Omental fat pad (tissue), 3 donors: ENCODE measurements at regions not wholly inside any gene's neighbourhood (a gene's known extent, or its start where the extent isn't known, plus 50 kb on each side); places are given as distances from the start of the nearest gene placed in this dataset.

Source experiments
- ATAC-seq: fragments of 150-250 bp; one replicate; pipeline ENCODE4 v1.9.1; 2016; ENCODE audit warnings: mild to moderate bottlenecking, moderate library complexity; ENCODE audit not compliant: low FRiP score
- DNase-seq: peaks from one replicate; pipeline ENCODE4 v3.0.0-alpha.2; 2019; ENCODE audit warnings: low spot score
- TF ChIP-seq, protein P1 (sequence below), 3 donors: fragments of 450-650 bp; IDR thresholded peaks; one replicate each; pipeline ENCODE4 v1.5.1; 2016 to 2017; ENCODE audit warnings: antibody characterized with exemption in 3 of 3, mild to moderate bottlenecking in 3 of 3, moderate library complexity in 2 of 3

DNA sequence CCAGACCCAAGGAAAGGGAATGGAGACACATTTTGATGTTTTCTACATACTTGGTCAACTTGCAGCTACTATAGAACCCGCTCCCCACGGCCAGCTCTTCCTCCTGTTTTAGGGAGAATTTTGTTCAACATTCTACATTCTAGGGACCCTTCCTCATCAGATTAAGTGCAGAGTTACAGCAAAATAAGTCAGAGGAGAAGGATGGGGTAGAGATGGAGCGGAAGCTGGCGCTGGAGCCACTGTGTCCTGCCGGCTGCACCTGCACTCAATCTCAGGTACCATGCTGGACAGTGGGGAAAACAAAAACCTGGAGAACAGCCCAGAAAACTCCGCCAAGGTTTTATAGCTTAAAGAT, 79.4 kb upstream of the EN2 start:
- TF ChIP-seq, protein P1, sequence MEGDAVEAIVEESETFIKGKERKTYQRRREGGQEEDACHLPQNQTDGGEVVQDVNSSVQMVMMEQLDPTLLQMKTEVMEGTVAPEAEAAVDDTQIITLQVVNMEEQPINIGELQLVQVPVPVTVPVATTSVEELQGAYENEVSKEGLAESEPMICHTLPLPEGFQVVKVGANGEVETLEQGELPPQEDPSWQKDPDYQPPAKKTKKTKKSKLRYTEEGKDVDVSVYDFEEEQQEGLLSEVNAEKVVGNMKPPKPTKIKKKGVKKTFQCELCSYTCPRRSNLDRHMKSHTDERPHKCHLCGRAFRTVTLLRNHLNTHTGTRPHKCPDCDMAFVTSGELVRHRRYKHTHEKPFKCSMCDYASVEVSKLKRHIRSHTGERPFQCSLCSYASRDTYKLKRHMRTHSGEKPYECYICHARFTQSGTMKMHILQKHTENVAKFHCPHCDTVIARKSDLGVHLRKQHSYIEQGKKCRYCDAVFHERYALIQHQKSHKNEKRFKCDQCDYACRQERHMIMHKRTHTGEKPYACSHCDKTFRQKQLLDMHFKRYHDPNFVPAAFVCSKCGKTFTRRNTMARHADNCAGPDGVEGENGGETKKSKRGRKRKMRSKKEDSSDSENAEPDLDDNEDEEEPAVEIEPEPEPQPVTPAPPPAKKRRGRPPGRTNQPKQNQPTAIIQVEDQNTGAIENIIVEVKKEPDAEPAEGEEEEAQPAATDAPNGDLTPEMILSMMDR (IDR thresholded peaks at IDR 0.05) = no peak
- ATAC-seq (no peak), DNase-seq (no peak)

DNA sequence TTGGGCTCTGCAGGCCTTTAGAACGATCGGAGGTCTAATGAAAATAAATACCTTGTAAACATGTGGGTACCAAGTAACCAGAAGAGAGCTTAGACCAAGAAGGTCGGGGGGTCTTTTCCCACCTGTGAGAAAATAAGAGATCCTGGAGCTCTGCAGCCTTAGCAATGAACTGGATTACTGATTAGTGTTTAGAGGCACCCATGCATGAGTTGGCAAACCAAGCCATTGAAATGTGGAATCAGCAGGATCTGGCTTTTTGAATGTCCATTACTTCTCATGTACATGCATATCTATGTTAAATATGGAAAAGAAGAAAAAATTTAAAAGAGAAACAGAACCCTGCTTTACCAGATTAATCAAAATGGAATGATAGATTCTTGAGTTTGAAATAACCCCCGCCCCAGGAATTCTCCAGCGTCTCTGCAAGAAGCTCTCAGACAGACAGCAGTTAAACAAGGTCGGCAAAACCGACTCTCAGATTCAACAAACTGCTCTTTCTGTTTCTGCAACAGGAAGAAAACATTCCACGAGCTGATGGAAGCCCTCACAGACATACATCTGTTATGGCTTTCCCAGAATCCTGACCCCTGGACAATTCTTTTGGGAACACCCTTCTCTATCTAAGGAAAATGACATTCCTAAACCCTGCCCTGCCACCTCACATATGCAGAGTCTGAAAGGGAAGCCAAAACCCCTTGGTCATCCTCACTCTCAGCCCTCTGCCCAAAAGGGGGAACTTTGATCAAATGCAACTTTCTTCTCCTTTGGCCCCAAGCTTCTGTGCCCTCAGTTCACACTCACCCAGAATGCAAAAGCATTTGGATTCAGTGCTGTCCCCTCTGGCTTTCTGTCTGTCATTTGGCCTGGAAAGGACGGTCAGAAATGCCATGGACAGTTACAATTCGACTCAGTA, 78.7 kb upstream of the EN2 start:
- DNase-seq (no peak), ATAC-seq (no peak)
- TF ChIP-seq, protein P1 (IDR thresholded peaks at IDR 0.05) = no peak

DNA sequence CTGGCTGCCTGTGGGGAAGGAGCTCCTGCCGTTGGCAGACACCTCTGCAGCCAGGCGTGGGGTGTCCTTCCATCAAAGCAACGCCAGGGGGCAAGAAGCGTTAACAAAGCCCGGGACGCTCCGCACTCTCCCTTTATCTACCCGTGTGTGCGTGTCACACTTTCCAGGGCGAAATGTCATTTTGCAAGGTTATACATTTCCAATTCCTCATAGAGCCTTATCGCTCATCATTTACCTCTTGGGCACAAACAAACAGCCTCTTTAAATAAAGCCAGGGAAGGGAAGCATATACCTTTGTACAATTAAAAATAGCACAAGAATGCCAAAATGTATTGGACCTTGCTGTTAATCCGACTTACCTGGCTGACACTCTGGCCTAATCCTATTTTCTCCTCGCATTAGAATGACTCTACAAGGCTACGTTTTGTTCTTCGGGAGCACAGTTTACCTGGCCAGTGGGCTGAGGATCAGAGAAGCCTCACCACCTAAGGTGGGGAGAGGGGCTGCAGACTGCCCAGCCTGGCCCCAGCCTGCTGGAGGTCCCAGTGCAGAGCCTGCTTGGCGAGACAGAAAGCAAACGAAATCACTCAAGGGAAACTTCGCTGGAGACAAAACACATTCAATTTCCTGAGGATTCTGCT, 77.6 kb upstream of the EN2 start:
- DNase-seq (no peak), ATAC-seq (peak; percentile 43)
- TF ChIP-seq, protein P1 (IDR thresholded peaks at IDR 0.05) = no peak

DNA sequence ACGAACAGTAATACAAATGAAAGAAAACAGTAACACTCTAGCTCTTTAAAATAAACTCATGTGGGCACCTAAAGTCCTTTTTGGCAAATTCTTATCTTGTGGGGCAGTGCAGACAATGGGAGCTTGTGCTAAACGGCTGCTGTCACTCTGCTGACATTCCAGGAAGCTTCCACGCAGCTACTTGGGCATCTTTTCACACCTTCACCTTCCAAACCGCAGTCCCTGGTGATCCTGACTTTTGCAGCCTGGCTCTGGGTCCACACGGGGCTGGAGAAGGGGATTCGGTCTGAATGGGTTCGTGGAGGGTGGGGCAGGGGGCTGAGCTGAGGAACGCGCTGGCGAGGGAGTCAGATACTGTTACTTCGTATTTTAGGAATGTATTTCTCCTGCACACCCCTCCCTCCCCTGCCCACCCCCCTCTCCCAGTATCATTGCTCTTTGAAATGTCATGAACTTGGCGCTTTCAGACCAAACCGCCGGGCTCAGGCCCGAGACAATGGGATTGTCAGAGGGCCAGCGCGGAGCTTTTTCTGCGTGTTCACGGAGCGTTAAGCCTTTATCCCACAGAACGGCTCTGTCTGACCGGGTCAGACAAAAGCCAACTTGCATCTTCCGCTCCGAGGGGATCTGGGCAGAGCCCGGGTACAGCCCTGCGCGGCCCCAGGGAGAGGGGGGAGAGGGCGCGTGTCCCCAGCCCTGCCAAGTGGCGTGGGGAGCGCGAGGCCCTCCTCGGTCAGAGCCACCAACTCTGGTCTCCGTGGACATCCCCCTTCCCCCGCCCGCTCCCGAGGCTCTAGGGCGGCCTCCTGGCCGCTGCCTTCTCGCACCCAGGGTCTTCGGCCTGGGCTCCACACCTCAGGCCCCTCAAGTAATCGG, 76.7 kb upstream of the EN2 start:
- DNase-seq (no peak), ATAC-seq (no peak)
- TF ChIP-seq, protein P1 (IDR thresholded peaks at IDR 0.05) = no peak

DNA sequence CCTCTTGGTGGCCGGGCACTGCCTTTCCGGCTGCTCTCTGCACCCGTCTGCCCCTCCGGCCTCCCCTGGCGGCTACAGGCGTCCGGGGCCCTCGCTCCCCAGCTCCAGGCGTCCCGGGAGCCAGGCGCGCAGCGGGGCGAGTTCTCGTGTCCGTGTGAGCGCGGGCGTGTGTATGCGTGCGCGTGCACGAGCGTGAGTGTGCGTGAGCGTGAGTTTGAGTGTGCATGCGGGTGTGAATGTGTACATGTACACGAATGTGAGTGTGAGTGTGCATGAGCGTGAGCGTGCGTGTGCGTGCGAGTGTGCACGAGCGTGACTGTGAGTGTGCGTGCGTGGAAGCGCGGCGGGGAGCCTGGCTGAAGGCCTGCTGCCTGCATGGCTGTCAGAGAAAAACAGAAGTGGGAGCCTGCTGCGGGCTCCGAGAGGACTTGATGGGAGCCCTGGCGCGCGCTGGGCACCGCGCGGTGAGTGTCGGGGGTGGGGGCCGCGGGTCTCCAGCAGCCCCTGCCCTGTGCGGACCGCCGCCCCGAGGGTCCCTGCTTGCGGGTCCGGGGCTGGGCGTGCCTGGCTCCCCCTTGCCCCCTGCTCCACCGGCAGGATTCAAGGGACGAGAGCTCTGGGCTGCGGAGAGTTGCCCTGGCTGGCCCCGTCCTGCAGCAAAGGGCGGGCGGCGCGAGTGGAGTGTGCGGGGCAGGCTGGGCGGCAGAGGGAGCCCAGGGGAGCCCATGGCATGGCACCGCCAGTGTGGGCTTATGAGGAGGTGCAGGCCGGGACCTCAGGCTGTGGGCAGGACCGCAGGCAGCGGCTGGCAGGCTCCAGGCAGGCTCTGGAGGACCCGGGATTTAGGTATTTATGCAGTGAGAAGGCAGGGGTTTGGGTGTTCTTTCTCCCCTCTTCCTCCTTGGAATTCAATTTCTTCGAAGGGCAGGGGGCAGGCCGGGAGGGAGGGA, 75.8 kb upstream of the EN2 start:
- TF ChIP-seq, protein P1 (IDR thresholded peaks at IDR 0.05) = no peak
- ATAC-seq = no peak
- no peak for DNase-seq

DNA sequence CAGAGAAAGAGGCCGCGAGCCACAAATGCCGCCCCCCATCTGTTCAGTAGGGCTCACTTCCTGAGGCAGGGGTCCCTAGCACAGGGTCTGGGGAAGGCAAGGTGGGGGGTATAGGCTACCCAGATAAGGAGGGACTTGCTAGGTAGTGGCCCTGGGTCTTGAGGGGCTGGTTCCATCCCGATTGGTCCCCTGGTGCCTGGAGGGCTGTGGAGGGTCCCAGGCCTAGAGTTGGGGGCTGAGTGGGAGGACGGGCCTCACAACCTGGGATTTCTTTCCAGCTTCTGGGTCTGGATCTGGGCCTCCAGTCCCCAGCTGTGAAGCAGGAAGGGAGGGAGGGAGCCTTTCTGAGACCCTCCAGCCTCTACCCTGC, 75.1 kb upstream of the EN2 start:
- no peak for DNase-seq
- TF ChIP-seq, protein P1 (IDR thresholded peaks at IDR 0.05) = no peak

More for the DNA sequence above, 75.1 kb upstream of the EN2 start:
- no peak for ATAC-seq
